ENCODE measurements at regions not wholly inside any gene's neighbourhood (a gene's known extent, or its start where the extent isn't known, plus 50 kb on each side); places are given as distances from the start of the nearest gene placed in this dataset.

- TF ChIP-seq POU2F2 (IDR thresholded peaks at IDR 0.05; ENCODE audit: low read depth, low read length) = no peak
- TF ChIP-seq TAF1 (IDR thresholded peaks at IDR 0.05; ENCODE audit: low read depth, low read length) = no peak
- TF ChIP-seq POLR2A (IDR thresholded peaks at IDR 0.05; ENCODE audit: low read depth, low read length) = no peak
- no peak for TF ChIP-seq SPI1 (IDR thresholded peaks at IDR 0.05; ENCODE audit: low read depth, low read length)
Observed at GRCh38 chr7:46292741-46293140, 371.7 kb upstream of the IGFBP3 start.
